HG03175 (cell line): ENCODE measurements at regions not wholly inside any gene's neighbourhood (a gene's known extent, or its start where the extent isn't known, plus 50 kb on each side); places are given as distances from the start of the nearest gene placed in this dataset.

ENCODE experiments used
- ATAC-seq: cut with Tn5 transposase; IDR thresholded peaks from one replicate; pipeline ENCODE4 v1.9.1; 2021; ENCODE audit warnings: mild to moderate bottlenecking, moderate library complexity; ENCODE audit not compliant: unreplicated experiment

DNA sequence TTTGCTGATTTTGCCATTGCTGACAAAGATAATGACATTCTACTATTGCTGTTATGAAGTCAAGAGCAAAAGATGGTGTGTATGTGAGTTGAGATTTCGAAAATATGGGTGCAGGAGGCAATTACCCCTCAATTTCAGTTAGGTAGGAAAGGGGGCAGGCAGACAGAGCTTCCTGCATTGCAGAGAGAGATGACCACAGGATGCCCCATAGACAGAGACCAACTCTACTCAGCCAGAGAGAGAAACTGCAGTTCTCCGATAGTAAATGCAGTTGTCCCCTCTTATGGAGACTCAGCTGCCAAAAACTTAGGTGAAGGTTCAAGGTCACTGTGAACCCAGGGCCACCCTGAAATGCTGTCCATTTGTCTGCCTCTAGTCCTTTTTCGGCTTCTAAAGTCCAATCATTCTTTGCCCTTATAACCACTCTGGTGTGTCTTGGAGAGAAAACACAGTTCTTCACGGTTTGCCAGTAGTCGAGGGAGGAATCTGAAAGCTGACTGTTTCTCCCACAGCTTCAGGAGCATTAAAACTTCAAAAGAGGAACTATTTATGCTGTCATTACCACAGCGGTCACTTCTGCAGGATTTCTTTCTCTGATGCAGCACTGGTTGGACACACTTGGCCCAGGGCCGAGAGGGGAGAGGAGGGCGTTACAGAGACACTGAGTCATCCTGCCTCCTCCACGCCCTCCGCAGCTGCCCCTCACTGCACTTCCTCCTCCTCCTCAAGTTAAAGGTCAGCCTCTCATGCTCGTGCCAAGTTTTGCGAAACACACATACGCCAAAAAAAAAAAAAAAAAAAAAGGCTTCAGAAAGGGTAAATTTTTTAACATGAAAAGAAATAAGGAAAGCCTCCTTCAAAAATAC lies 264.3 kb downstream of the FOXO1 start:
- ATAC-seq, result peak; percentile 98

DNA sequence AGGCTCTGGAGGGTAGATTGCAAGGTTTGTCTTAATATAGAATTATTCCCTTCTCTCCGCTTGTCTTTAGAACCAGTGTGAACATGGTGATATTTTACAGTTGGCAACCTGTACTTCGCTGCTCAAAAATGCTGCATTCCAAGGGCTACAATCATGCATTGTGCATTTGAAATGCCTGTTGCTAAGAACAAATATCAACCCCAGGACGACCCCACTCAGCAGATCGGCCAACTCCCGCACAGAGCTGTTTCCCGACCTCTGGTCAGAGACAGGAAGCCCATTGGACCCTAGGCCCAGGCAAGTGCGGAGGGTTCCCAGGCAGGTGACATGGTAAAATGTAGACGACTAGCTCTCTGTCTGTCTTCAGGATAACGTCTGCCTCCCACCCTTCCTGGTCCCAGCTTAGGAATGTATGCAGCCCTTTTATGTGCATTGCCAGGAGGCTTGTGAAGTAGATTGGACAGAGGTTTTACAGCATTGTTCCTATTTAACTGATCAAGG lies 263.5 kb downstream of the FOXO1 start:
- no peak for ATAC-seq

DNA sequence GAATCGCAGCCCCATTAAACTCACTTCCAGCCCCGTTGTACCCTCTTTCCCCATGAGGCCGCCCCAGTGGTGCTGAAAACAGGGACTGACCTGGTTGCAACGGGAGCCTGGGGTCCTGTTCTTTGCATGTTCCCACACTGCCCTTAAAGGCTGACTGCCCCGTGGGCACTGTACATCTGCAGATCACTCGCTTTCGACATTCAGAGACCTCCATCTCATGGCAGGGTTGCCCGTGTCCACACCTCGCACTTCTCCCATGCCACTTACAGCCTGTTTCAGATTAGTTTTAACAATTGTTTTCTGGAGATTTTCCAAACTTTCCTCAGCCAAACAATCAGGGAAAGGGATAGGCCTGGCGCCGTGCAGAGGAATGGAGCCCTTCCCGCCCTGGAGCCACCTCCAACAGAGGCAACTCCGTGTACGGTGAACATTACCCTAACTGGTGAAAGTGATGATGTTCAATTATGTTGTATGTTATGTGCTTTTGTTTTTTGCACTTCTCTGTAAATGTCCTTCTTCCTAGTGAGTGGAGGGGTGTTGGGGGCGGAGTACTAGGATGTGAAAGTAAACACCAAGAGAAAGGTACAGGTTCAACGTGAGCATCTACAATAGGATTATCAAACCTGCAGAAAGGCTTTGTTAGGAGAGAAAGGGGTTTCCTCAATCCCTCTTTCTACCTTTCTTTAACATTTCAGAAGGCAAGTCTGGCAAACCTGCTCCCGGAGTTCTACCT lies 262.8 kb downstream of the FOXO1 start:
- no peak for ATAC-seq

DNA sequence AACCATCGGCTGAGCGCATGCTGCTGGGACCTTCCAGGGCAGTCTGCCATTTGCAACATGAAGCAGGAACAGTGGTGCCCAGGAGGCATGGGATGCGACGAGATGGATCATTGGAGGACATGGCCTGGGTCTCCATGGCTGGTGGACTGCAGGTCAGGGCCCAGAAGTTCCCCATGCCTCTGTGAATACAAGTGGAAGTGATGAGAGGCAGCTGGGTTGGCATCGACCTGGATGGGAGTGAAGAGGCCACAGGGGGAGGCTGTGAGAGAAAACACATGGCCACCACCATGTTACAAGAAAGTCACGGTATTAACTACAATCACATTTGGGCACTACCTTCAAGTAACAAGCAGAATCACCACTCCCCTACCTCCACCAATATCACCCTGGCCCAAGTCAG lies 262.0 kb downstream of the FOXO1 start:
- no peak for ATAC-seq

DNA sequence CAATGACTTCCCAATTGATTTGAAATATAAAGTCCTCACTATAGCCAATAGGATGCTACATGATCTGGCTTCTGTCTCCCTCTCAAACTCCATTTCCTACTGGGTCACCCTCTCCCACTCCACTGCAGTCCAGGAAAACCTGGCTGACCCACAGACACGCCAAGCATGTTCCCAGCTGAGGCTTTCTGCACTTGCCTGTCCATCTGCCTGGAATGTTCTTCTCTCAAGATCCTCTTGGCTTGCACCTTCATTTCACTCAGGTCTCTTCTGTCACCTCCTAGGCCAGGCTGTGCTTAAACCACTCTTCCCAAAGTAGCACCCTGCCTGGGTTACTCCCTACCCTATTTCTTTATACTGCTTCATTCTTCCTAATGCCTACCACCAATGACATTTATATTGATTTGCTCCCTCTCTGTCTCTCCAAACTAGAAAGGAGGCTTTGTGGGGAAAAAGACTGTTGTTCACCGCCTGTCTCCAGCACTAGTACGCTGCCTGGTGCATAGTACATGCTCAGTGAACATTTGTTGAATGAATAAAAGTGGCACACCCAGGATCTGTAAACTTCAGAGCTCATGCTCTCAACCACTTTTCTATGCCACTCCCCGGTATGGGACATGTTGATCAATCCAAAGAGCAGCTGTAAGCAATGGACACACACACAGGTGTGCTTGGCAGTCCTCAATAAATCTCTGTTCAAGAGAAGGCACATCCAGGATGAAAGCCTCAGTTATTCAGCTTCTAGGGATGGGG lies 261.3 kb downstream of the FOXO1 start:
- ATAC-seq, result no peak

DNA sequence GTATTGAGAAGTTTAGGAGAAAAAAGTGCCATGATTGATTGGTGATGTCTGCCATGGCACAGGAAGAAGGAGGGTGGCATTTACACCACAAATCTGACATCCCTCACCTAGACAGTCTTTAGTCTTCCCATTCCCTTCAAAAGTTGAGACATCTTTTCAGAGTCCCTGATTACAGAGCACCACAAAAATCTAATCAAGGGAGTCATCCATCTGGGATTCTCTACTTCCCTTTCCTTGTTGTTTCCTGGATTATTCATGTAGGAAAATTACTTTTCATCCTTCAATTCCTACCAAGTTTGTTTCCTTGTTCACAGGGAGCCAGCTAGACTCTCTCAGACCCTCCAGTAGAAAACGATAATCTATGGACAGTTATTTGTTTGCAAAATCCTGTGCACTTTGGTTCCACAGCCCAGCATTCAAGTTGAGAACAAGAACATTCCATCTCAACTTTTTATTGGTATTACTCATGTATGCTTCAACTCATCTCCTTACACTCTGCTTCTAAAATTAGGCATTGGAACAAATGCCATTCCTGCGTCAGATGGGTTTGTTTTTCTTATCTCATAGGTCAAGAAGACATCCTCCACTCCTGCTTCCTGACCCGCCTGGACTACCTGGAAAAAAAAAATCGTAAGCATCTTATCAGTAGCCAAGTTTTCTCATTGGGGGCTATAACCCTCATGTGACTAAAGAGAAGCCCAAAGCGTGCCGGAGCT lies 259.9 kb downstream of the FOXO1 start:
- ATAC-seq, result no peak

DNA sequence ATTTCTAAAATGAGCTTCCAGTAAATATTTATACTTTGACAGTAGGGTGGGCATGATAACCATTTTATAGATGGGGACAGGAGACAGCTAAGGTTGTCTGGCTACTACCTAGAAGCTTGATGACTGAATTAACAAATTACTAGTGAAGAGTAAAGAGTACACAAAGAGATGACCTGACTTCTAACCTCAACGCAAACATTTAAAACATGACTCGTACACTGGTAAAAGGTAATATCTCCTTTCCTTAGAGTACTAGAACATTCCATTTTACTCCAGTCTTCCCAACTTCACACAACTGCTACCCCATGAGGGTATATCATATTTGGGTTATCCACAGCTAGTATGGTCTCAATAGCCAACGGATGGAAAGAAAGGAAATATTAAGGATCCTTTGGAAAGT lies 258.9 kb downstream of the FOXO1 start:
- no peak for ATAC-seq

DNA sequence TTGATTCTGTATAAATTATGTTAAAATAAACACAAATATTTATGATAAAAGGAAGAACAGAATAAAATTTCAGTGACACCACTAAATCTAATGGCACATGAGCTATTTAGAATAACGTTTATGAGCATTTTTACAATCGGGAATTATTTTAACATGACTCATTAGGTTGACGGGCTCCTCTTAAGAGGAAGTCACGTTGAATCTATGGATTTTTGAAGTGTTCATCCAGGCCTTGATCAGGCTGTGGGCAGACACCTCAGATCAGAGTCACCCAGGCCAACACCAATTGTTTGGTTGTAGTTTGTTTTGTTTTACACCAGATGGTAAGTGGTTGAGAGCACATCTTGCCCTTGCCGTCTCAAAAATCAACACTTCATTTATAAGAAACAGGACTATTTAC lies 257.8 kb downstream of the FOXO1 start:
- no peak for ATAC-seq

DNA sequence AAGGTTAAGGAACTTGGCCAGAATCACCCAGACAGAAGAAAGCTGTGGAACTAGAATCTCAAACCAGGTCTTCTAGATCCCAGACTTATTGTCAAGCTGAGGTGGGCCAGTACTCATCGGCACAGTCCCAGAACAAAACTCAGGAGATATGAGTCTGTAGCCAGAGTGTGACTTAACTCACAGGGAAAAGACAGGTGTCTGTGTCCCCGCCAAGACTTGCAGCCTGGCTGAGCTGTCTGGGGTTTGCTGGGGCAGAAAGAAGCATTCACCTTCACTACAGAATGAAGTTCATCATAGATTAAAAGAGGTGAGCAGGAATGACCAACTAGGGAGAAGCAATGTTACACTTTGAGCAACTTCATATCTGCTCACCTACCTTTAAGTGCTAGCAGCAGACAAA lies 257.2 kb downstream of the FOXO1 start:
- ATAC-seq, result no peak

DNA sequence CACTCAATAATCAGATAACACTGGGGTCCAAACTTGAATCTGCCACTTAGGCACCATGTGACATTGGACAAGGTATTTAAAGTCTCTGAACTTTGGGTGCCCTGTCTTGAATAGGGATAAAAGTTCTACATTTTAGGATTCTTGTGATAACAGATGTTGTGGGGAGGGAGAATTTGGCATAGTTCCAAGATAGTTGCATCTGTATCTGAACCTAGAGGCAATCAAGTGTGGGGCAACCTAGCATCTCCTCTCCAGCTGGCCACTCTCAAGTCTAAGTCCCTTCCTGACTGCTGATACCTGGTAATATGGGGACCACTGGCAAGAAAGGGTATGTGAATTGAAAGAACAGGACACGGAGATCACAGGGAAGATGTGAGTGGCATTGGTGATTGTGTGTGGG lies 256.1 kb downstream of the FOXO1 start:
- no peak for ATAC-seq

DNA sequence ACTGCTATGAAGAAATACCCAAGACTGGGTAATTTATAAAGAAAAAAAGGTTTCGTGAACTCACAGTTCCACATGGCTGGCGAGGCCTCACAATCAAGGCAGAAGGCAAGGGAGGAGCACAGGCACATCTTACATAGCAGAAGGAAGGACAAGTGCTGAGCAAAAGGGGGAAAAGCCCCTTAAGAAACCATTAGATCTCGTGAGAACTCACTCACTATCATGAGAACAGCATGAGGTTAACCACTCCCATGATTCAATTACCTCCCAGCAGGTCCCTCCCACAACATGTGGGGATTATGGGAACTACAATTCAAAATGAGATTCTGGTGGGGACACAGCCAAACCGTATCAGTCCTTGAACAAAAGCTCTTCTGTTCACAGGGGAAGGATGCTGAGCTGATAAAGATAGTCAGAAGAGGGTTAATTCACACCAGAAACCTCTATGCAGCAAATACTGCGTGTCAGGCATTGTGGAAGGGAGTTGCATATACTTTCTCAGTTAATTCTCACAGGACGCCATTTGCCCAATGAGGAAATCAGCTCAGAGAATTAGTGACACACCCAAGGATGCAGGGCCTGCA lies 246.2 kb downstream of the FOXO1 start:
- no peak for ATAC-seq

DNA sequence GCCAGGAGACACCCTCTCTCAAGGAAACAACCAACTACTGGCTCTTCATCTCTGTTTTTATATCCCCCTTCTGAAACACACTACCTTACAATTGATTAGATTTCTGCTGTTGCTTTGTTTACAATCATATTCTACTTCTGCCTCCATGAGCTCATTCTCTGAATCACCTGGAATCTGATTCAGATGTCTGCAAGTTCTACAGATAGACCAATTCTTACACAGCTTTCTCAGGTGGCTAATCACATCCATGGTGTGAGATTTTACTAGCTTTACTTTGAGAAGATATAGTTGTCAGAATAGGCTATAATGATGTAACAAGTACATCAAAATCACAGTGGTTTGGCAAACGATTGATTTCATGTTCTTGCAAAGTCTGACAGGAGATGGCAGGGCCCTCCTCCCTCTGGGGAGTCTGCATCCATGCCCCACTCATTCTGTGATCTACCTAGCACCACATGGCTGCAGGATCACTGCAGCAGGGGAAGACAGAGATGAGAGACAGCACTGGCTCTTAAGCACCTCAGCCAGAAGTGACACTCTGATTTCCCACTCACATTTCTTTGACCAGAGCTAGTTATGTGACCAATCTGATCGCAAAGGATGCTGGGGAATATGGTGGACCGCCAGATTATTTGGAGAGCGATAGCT lies 243.7 kb downstream of the FOXO1 start:
- no peak for ATAC-seq

DNA sequence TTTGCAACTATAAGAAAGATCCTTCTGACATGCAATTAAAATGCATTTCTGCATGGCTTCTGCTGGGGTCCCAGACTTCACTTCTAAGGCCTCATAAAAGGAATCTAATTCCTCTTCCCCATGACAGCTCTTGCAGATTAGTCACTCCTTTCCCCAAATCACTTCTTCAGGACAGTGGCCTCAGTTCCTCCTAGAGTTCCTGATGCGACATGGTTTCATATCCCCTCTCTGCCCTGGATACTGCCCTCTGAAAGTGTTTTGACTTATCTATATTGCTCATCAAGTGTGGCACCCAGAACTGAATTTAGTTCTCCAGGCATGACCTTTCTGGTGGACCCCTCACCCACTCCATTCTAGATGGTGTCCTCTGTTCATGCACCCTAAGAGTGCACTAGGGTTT lies 238.1 kb downstream of the FOXO1 start:
- no peak for ATAC-seq

DNA sequence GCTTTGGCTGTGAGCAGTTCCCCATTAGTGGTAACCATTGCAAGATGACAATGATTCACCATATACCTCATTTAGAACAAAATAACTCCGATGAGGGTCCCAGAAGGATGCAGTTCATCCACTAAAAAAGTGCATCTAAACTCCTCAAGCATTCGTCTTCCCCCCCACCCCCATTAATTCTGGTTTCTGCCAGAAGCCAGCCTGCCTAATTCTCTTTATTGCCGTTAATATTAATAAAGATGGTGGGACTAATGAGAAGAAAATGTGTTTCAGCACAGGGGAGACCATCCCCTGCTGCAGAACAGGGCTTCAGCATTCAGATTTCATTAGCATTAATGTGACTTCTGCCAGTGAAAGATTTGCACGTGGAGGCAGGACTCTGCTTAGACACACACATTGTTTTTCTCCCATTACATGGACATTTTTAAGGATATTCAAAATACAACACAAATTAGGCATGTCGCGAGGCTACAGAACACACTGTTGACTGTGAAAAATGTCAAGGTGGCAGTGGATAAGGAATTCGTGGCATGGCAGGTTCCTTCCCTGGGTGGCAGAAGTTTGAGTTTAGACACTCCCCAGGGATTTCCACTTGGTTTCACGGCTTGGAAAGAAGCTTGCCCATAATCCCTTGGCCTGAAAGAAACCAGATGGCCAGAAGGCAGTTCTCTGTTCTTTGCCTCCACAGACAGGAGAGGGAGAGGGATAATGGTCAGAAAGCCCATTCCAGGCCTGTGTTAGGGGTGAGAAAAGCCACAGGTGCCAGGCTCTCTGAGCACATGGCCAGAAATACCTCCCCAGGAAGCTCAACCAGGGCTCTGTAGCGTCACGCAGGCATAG lies 236.5 kb downstream of the FOXO1 start:
- ATAC-seq, result no peak

DNA sequence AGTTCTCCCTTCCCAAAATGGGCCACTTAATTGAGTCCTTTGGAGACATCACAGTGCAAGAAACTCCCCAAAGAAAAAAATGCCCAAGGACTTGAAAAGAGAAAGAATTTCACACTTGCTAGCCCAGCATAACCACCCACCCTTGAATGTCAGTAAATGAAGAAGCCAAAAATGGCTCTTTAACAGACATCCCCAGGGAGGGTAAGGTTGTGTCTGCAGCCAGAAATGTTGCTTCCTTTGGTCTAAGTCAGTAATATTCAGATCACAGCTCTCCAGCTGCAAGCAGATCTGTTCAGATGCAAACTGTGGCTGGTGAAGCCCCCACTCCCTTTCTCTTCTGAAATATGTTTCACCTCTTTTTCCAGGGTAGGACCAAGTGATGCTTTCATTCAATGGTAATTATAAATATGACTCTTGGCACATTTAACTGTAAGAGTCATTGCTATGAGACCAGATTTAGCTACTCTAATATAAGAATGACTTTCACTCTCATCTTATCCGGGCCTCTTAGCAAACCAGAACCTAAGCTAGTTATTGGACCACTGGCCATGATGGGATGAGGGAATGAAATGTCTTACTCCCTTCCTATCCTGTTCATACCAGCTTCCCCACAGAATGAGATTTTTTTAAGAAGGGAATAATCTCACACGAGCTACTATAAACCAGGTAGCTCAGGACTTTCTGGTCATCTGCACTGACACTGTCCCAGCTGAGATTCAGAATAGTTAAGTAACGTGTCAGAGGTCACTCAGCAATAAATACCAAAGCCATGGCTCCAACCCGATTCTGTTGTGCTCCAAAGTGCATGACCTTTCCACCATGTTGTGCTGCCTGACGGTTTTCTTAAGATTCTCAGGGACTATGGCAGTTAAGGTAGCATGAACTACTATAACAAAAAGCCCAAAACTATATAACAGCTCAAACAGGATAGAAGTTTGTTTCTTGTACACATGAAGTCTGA lies 234.1 kb downstream of the FOXO1 start:
- ATAC-seq, result peak; percentile 79

DNA sequence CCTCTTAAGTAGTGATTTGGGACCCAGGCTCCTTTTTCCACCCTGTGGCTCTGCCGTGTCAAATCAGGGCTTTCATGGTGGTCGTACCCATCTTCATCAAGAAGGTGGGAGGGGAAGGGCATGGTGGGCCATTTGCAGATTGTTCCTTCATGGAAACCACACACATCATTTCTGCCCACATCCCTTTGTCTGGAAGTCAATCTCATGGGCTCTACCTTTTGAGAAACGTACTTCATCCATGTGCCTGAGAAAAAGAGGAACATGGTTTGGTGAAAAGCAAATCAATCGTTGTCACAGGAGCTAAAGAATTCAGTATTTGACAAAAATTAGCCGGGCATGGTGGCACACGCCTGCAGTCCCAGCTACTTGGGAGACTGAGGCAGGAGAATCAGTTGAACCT lies 233.4 kb downstream of the FOXO1 start:
- ATAC-seq, result no peak

DNA sequence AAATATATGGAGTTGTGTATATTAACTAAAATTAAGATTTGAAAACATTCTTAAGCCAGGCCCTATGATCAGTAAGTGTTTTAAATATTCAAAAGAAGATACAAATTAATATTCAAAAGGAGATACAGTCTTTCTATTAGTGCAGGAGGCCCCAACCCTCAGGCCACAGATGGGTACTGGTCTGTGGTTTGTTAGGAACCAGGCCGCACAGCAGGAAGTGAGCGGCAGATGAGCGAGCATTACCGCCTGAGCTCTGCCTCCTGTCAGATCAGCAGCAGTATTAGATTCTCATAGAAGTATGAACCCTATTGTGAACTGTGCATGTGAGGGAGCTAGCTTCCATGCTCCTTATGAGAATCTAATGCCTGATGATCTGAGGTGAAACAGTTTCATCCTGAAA lies 232.9 kb downstream of the FOXO1 start:
- peak; percentile 49 for ATAC-seq
